ENCODE measurements at regions not wholly inside any gene's neighbourhood (a gene's known extent, or its start where the extent isn't known, plus 50 kb on each side); places are given as distances from the start of the nearest gene placed in this dataset.

- Mint-ChIP-seq H3K36me3 (ENCODE audit: low read depth) (peaks cover 21% of the 10 kb centered on the region), H3K4me1 (no peaks in the 10 kb centered on the region), H3K27ac (no peak overlapping the region), H3K4me3 (no peak overlapping the region), H3K9me3 (no peaks in the 10 kb centered on the region), H3K27me3 (ENCODE audit: low read depth) (no peaks in the 10 kb centered on the region)
- no peak for TF ChIP-seq CTCF (IDR thresholded peaks at IDR 0.05; ENCODE audit: unreplicated experiment in 3 of 3)
Measured at GRCh38 chr7:86925221-86925620, 134.2 kb downstream of the ELAPOR2 start.

- no peak for TF ChIP-seq CTCF (IDR thresholded peaks at IDR 0.05; ENCODE audit: unreplicated experiment in 3 of 3)
- peaks cover 16% of the 10 kb centered on the region for H3K36me3 Mint-ChIP-seq (ENCODE audit: low read depth)
- no peak overlapping the region for H3K4me3 Mint-ChIP-seq
- H3K9me3 Mint-ChIP-seq, result no peaks in the 10 kb centered on the region
- no peaks in the 10 kb centered on the region for H3K4me1 Mint-ChIP-seq
- H3K27me3 Mint-ChIP-seq (ENCODE audit: low read depth), result no peaks in the 10 kb centered on the region
- H3K27ac Mint-ChIP-seq, result no peak overlapping the region
Measured at GRCh38 chr7:86923527-86923926, 135.9 kb downstream of the ELAPOR2 start.

GRCh38 chr7:86920154-86920553, 139.3 kb downstream of the ELAPOR2 start:
- TF ChIP-seq CTCF (IDR thresholded peaks at IDR 0.05; ENCODE audit: unreplicated experiment in 3 of 3), result no peak
- H3K27ac Mint-ChIP-seq, result no peak overlapping the region
- no peak overlapping the region for H3K4me3 Mint-ChIP-seq
- peaks cover 27% of the 10 kb centered on the region for H3K36me3 Mint-ChIP-seq (ENCODE audit: low read depth)
- no peaks in the 10 kb centered on the region for H3K27me3 Mint-ChIP-seq (ENCODE audit: low read depth)
- H3K4me1 Mint-ChIP-seq, result no peaks in the 10 kb centered on the region
- no peaks in the 10 kb centered on the region for H3K9me3 Mint-ChIP-seq

GRCh38 chr7:86918245-86918644, 141.2 kb downstream of the ELAPOR2 start:
- Mint-ChIP-seq H3K36me3 (ENCODE audit: low read depth) (peaks cover 30% of the 10 kb centered on the region), H3K4me3 (no peak overlapping the region), H3K9me3 (no peaks in the 10 kb centered on the region), H3K27ac (no peak overlapping the region), H3K4me1 (no peaks in the 10 kb centered on the region), H3K27me3 (ENCODE audit: low read depth) (no peaks in the 10 kb centered on the region)
- no peak for TF ChIP-seq CTCF (IDR thresholded peaks at IDR 0.05; ENCODE audit: unreplicated experiment in 3 of 3)

GRCh38 chr7:86916277-86916825, 143.1 kb downstream of the ELAPOR2 start:
- no peak for TF ChIP-seq CTCF (IDR thresholded peaks at IDR 0.05; ENCODE audit: unreplicated experiment in 3 of 3)
- Mint-ChIP-seq H3K4me3 (no peak overlapping the region), H3K4me1 (no peaks in the 10 kb centered on the region), H3K27ac (no peak overlapping the region), H3K36me3 (ENCODE audit: low read depth) (peaks cover 39% of the 10 kb centered on the region), H3K27me3 (ENCODE audit: low read depth) (no peaks in the 10 kb centered on the region), H3K9me3 (no peaks in the 10 kb centered on the region)

- Mint-ChIP-seq H3K36me3 (ENCODE audit: low read depth) (peaks cover 47% of the 10 kb centered on the region), H3K4me3 (no peak overlapping the region), H3K27me3 (ENCODE audit: low read depth) (no peaks in the 10 kb centered on the region), H3K4me1 (no peaks in the 10 kb centered on the region), H3K9me3 (no peaks in the 10 kb centered on the region), H3K27ac (no peak overlapping the region)
- TF ChIP-seq CTCF (IDR thresholded peaks at IDR 0.05; ENCODE audit: unreplicated experiment in 3 of 3), result peak; percentile 28 to 47 (median 45)
Measured at GRCh38 chr7:86914551-86914950, 144.9 kb downstream of the ELAPOR2 start.
